ENCODE measurements at regions not wholly inside any gene's neighbourhood (a gene's known extent, or its start where the extent isn't known, plus 50 kb on each side); places are given as distances from the start of the nearest gene placed in this dataset.

DNA sequence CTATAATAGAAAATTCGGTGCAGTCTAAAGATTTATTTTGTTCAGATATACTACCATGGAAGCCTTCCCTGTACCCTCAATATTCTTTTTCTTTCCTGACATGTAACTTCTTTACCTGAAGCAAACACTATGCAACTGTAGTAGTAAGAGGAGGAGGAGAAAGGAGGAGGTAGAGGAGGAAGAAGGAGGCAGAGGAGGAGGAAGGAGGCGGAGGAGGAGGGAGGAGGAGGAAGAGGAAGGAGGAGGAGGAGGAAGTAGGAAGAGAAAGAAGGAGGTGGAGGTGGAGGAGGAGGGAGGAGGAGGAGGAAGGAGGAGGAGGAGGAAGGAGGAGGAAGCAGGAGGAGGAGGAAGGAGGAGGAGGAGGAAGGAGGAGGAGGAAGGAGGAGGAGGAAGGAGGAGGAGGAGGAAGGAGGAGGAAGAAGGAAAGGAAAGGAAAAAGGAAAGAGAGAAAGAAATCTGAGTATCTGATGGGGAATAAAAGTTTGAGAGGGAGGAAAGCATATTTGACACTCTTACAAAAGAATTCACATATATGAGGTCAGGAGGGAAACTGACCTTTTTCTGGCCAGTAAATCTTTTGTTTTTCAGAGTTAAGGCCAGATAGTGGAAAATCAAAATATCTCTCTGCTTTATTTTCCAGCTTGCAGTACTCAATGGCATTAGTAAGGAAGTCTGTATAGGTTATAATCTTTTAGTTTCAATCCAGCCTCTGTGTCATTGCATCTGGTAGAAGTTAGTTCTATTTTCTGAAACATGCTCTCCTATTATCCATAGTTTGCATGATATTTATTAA is 114.5 kb upstream of the LPAR1 start:
- RAD21 ChIA-PET (ENCODE audit: low non-redundant PET in 1 of 2, low total read pairs in 2 of 2, uncharacterized antibody in 2 of 2, unreplicated experiment in 2 of 2) = no interaction called here
- no peak overlapping the region for H3K4me3 ChIP-seq (replicated peaks in 1 of 2; ENCODE audit: low read depth in 1 of 2, low read length in 2 of 2)
- no TSS peak for BruUV-seq (replicated peaks)
- H3K36me3 ChIP-seq (ENCODE audit: control insufficient read depth in 1 of 2, insufficient read depth in 2 of 2, low read length in 2 of 2) = no peaks in the 10 kb centered on the region
- no peaks in the 10 kb centered on the region for H3K27me3 ChIP-seq (ENCODE audit: insufficient read depth, low read length)
- intact Hi-C loops (cut with micrococcal nuclease) = no loop called here
- H3K4me1 ChIP-seq (ENCODE audit: control insufficient read depth in 1 of 2, insufficient read depth in 2 of 2, low read length in 2 of 2) = no peaks in the 10 kb centered on the region
- H3K27ac ChIP-seq (ENCODE audit: low read depth, low read length) = no peak overlapping the region
- TF ChIP-seq SIN3A (IDR thresholded peaks at IDR 0.05; ENCODE audit: low read depth) (no peak), POLR2AphosphoS5 (IDR thresholded peaks at IDR 0.05; ENCODE audit: low read depth, low read length) (no peak), MAX (IDR thresholded peaks at IDR 0.05) (no peak), ZNF274 (IDR thresholded peaks at IDR 0.05; ENCODE audit: low read depth, low read length) (no peak), YY1 (IDR thresholded peaks at IDR 0.05; ENCODE audit: extremely low read depth, insufficient replicate concordance, low read depth, low read length) (no peak), TCF7L2 (IDR thresholded peaks at IDR 0.05; ENCODE audit: borderline replicate concordance, extremely low read depth, insufficient read depth, insufficient read length) (no peak), JUND (IDR thresholded peaks at IDR 0.05) (no peak), RAD21 (IDR thresholded peaks at IDR 0.05; ENCODE audit: low read depth) (no peak), REST (IDR thresholded peaks at IDR 0.05; ENCODE audit: low read depth) (no peak), POLR2A (IDR thresholded peaks at IDR 0.05; ENCODE audit: borderline replicate concordance, extremely low read depth, insufficient read depth, insufficient read length) (no peak), EZH2phosphoT487 (IDR thresholded peaks at IDR 0.05; ENCODE audit: borderline replicate concordance) (no peak)
- no peak overlapping the region for H3K9ac ChIP-seq (ENCODE audit: low read length)
- no peaks in the 10 kb centered on the region for H4K20me1 ChIP-seq (ENCODE audit: insufficient read depth)
- POLR2A ChIA-PET = no interaction called here
- DNase-seq (ENCODE audit: low read depth, low spot score) (no peak), ATAC-seq (no peak)
- H3K79me2 ChIP-seq (ENCODE audit: insufficient read depth, low read length) = no peaks in the 10 kb centered on the region
- CTCF ChIA-PET = no interaction called here
- no peaks in the 10 kb centered on the region for H3K9me2 ChIP-seq (ENCODE audit: insufficient read depth)
- peak overlapping the region; percentile 54 for H2AFZ ChIP-seq (ENCODE audit: low read depth, low read length, poor library complexity, severe bottlenecking)
- no peaks in the 10 kb centered on the region for H3K9me3 ChIP-seq (ENCODE audit: control insufficient read depth in 1 of 2, insufficient read depth in 1 of 2, low read depth in 1 of 2, low read length in 2 of 2)
- H3K4me2 ChIP-seq (ENCODE audit: low read length) = no peak overlapping the region

All from HCT116 (cell line).